Mesenteric fat pad (tissue), 1 donor: ENCODE measurements at regions not wholly inside any gene's neighbourhood (a gene's known extent, or its start where the extent isn't known, plus 50 kb on each side); places are given as distances from the start of the nearest gene placed in this dataset.
"Not testable (repeated sequence)": the region's sequence is repeated elsewhere in the genome, so short reads cannot be mapped to it uniquely, and the experiment has no call there.

Experiments used
- DNase-seq: peaks from one replicate; pipeline ENCODE4 v3.0.0-alpha.2; 2020; ENCODE audit warnings: low spot score
- donor health status: DM: yes; HTN: yes; CAD: no.

DNA sequence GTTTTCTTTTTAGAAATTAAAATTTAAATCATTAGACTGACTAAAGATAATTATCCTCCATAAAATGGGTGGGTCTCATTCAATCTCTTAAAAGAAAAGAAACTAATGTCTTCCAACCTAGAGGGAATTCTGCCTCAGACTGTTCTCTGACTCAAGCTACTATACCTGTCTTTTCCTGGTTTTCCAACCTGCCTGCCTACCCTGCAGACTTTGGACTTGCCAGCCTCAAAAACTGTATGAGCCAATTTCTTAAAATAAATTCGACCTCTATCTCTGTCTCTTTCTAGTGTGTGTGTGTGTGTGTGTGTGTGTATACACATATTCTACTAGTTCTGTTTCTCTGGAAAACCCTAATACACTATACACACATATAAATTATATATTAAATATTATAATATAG, 847.3 kb downstream of the PCDH17 start:
- no peak for DNase-seq

DNA sequence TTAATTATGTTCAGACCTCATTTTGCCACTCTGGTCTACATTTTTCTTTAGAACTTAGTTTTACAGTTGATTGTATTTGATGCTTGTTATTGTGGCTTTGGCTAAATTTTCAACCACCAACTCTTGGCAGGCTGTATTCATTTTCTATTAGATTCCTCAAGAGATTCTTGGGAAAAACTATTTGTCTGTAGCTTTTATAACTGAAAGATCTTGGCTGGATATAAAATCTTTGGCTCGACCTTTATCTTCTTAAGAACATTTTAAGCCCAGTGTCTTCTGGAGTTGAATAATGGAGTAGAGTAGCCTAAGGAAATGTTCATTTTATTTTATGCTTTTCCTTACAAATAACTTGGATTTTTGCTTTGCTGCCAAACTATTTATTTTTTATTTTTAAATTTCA, 848.5 kb downstream of the PCDH17 start:
- no peak for DNase-seq

DNA sequence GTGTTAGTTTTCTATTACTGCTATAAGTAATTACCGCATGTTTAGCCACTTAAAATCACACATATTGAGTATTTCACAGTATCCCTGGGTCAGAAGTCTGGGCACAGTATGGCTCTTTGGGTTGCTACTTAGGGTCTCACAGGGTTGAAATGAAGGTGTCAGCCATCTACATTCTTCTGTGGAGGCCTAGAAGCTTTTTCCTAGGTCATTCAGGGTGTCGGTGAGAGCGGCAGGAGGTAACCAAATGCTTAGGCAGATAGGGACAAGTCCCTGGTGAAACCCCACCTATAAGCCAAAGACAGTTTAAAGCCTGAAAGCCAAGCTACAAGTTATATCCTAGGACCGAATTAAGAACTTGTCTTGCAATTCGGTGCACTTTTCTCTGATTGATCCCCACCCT, 856.7 kb downstream of the PCDH17 start:
- DNase-seq: no peak

DNA sequence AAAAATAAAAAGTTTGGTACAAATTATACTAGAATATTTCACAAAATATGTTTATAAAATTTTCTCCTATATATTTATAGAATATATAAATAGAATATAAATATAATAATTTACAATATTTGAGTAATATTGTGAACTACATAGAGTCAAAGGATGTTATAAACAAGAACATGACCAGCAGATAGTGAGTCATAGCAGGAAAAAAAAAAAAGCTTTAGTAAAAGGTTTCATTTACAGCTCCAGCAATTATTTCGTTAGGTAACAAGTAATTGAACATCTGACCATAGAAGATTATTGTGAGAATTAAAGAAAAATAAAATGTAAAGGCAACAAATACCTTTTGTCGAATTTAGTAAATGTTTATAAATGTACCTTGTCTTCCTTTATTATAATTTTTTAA, 864.1 kb downstream of the PCDH17 start:
- DNase-seq: no peak

DNA sequence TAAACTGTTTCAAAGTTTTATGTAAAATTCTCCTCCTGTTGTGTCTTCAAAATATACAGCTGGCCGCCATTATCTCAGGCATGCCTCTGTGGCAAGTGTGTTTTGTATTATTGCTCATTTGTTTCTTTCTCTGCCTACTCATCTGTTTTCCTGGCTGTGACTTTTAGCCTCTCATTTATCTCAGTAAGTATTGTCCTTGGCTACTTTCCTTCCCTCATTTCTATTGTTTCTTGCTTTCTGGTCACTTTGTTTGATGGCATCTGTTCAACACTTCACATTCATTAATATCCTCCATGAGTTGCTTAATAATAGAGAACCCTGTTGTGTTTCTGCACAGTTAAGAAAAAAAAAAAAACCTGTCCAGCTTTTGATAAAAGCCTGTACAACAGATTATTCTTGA, 869.4 kb downstream of the PCDH17 start:
- DNase-seq: no peak

DNA sequence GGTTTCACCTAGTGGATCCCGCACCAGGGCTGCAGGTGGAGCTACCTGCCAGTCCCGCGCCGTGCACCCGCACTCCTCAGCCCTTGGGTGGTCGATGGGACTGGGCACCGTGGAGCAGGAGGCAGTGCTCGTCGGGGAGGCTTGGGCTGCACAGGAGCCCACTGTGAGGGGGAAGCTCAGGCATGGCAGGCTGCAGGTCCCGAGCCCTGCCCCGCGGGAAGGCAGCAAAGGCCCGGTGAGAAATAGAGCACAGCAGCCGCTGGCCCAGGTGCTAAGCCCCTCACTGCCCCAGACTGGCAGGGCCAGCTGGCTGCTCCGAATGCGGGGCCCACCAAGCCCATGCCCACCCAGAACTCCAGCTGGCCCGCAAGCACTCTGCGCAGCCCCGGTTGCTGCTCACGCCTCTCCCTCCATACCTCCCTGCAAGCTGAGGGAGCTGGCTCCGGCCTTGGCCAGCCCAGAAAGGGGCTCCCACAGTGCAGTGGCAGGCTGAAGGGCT, 872.7 kb downstream of the PCDH17 start:
- DNase-seq: not testable (repeated sequence)

DNA sequence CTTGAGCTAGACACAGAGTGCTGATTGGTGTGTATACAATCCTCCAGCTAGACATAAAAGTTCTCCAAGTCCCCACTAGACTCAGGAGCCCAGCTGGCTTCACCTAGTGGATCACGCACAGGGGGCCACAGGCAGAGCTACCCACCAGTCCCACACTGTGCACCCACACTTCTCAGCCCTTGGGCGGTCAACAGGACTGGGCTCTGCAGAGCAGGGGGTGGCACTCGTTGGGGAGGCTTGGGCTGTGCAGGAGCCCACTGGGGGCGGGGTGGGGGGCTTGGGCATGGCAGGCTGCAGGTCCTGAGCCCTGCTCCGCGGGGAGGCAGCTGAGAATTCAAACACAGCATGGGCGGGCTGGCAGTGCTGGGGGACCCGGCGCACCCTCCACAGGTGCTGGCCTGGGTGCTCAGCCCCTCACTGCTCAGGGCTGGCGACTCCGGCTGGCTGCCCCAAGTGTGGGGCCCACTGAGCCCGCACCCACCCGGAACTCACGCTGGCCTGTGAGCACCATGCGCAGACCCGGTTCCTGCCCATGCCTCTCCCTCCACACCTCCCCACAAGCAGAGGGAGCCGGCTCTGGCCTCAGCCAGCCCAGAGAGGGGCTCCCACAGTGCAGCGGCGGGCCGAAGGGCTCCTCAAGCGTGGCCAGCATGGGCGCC, 873.8 kb downstream of the PCDH17 start:
- not testable (repeated sequence) for DNase-seq

DNA sequence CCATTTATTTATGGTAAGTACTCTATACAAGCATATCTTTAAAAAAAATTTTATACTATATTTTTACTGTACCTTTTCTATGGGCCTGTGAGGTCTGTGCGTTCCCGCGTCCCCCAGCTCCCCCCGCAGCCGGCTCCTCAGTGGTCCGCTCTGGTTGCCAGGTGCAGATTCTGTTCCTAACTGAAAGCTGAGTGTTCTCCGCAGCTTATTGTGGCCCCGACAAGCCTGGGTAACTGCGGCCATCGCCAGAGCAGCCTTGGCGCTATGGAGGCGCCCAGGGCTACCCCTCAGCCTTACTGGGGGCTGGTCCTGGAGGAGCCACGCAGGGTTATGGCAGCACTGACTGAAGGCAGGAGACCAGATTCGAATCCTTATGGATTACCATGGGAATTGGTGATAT, 896.8 kb downstream of the PCDH17 start:
- no peak for DNase-seq

DNA sequence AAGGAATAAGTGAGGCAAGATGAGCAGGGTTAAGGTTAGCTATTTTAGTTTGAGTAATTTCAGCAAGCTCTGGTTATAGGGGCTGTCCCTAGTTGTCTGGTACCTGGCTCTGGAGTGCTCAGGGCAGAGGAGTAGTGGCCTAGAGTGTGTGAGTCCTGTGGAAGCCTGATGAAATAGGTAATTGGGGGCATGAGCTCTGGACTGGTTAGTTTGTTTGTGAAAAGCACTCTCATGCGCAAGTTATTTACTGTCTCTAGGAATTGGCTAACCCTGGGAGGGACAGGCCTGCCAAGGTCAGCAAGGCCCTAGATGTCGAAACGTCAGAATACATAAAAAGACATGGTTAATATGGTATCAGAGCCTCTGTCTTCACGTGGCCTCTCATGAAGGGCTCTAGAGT, 900.1 kb downstream of the PCDH17 start:
- DNase-seq: no peak

DNA sequence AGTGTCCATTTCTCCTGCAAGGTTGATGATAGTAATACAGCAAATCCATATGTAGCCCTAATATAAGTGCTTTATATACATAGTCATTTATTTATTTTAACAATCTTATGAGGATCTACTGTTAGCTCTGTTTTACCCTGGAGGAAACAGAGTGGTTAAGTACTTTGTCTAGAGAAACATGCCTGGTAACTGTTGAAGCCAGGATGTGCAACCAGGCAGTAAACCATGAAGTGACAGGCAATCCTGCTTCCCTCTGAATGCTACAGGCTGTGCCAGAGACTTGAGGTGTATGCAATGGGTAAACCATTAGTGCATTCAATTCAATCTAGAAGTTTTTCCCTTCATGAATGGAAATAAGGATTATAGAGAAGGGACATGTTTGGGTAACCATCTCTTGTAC, 911.0 kb downstream of the PCDH17 start:
- DNase-seq: no peak

DNA sequence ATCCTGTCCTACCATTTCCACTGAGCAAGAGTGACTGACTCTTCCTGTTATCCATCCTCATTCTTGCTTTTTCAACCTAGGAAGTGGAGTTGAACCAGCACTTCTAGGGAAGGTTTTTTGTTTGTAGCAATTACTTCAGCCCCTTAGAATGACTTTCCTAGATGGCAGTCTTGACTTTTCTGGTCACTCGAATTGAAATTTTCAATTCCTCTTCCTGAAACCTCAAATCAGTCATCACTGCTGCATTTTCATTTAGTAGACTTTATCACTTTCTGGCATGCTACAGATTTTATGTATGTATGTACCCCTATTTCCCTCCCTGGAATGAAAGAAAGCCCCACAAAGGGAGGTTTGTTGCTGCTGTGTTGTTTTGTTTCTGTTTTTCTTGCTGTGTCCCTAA, 915.9 kb downstream of the PCDH17 start:
- DNase-seq: no peak

DNA sequence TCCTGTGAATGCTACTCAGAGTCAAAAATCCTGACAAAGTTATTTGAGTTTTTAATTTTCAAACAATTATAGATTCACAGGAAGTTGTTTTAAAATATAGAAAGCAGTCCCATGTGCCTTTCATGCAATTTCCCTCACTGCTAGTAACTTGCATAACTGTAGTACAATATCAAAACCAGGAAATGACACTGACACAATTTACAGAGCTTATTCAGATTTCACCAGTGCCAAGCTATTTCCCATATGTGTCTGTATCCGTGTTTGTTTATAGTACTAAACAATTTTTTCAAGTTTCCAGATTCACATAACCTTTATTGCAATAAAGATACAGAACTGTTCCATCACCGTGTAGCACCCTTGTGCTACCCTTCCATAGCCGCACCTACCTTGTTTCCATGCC, 934.6 kb downstream of the PCDH17 start:
- DNase-seq: no peak

DNA sequence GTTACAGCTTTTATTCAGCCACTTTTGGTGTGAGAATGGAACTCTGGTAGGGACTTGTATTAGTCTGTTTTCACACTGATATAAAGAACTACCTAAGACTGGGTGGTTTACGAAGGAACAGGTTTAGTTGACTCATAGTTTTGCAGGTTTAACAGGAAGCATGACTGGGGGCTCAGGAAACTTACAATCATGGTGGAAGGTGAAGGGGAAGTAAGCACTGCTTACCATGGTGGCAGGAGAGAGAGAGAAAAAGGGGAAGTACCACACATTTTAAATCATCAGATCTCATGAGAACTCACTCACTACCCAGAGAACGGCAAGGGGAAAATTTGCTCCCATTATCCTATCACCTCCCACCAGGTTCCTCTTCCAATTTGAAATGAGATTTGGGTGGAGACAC, 942.2 kb downstream of the PCDH17 start:
- DNase-seq: no peak

DNA sequence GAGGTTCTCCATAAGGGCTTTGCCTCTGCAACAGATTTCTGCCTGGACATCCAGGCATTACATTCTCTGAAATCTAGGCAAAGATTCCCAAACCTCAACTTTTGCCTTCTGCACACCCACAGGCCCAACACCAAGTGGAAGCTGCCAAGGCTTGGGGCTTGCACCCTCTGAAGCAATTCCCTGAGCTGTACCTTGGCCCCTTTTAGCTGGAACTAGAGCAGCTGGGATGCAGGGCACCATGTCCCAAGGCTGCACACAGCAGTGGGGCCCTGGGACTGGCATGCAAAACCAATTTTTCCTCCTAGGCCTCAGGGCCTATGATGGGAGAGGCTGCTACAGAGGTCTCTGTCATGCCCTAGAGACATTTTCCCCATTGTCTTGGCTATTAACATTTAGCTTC, 943.2 kb downstream of the PCDH17 start:
- DNase-seq: peak; percentile 75

DNA sequence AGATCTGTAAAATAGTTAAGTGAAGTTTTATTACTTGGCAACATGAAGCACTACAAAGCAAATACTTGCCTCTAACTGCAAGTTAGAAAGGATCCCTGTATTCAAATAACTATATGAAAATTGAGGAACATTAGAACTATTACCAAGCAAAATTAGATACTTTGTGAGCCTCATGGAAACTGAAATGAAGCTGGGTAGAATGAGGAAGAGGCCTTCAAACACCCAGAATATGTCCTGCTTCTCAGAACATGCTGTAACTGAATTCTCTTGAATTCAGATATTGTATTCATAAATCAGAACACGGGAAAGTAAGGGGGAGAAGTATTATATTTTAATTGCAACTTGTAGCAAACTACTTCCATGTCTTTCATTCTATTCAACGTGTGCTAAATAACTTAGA, 947.9 kb downstream of the PCDH17 start:
- no peak for DNase-seq

DNA sequence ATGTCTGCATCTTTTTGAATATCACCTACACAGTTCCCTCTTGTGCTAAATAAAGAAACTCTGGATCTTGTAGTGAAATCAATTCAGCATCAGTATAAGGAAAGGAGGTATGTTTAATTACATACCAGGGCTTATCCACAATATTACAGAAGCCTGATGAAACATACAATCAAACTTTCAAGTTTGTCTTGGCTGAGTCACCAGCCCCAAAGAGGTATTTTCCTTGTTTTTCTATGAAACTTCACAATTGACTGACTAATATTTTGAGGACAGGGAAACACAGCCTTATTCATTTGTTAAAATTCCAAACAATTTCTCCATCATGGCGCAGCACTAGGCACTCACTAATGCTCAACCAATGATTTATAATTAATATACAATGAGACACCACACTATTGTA, 952.4 kb downstream of the PCDH17 start:
- no peak for DNase-seq

DNA sequence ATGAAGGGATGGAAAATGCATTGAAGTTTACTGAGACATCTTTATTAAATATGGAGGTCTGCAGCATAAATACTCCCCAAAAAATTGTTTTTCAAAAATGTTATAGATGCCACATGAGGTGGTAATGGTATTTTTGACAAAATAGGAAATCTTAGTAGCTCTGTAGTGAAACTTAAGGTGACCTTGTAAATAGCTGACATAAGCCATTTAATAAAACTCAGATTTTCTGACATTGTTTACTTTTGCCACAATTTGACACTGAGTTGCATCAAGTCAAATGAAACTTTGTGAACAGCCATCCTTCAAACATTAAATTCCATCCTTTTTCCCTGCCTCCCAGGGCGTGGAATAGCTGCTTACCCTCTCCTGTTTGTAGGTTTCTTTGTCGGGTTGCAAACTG, 953.1 kb downstream of the PCDH17 start:
- DNase-seq: no peak

DNA sequence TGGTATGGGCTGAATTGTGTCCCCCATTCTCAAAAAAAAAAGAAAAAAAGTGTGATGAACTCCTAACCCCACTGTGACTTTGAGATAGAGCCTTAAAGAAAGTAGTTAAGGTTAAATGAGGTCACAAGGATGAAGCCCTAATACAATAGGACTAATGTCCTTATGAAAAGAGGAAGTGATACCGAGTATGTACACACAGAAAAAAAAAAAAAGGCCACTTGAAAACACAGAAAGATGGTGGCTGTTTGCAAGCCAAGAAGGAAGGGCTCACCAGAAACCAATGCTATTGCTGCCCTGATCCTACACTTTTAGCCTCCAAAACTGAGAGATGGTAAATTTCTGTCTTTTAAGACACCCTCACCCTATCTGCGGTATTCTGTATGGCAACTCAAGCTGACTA, 955.6 kb downstream of the PCDH17 start:
- DNase-seq: no peak

DNA sequence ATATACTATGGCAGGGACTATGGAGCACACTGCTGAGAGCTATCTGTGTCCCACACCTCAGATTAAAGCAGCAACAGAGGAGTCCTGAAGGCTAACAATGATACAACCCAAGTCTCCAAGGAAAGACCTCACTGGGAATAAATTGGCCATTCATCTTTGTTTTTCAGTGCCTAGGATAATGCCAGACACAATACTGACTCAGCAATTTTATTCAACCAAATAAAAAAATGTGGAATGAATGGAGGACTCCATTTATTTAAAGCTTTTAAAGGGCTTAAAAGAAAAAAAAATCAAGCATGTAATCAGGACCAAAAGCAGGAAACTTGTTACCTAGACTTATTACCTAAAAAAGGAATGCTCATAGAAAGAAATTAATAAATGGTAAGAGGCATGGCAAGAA, 960.5 kb downstream of the PCDH17 start:
- no peak for DNase-seq

DNA sequence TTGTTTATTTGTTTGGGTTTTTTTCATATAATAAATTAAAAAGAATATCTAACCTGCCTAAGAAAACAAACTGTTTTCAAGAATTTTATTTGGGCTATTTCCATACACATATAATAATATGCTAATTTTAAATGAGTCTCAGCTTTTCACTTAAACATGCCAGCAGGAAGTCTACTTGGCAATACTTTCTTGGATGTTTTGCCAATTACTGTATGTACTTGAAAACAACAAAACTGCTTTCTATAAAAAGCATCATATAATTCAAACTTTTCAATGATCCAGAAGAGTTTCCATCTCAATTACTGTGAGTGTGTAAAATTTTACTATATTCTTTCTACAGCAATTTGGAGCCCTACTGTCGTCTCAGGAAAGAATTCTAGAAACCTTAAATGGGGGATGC, 961.2 kb downstream of the PCDH17 start:
- DNase-seq: no peak

DNA sequence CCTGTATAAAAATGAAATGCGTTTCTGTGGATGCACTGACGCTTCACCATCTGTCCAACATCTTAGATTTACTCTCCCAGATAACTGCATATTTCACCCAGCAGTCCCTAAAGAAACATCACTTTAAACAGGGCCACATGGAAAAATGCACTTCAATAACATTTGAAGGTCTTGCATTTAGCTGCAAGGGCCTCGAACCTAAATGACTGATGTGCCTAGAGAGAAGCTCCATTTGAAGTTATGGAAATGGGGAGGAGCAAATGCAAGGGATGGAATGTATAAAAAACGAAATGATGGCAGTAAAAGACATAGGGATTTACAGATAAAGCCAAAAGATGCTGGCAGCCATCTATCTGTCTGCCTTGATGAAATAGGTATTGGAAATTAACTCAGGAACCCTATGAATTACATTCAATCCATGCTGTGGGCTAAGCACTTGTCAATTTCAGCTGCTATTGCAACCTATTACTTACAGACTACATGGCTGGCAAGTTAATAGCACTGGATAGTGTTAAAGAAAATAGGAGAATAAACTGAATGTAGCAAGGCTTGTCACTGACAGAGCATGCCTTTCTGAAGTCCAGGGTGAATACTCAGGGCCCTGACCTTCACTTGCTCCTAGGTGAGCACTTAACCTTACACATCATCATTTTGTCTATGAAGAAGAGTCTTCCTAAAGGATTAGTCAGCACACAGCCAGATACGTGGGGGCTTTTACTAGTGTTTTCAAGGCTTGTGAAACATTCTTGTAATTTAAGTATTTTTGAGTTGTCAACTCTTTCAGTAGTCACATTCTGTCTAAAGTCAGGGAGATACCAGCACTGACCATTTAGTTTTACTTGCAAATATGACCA, 963.4 kb downstream of the PCDH17 start:
- no peak for DNase-seq

DNA sequence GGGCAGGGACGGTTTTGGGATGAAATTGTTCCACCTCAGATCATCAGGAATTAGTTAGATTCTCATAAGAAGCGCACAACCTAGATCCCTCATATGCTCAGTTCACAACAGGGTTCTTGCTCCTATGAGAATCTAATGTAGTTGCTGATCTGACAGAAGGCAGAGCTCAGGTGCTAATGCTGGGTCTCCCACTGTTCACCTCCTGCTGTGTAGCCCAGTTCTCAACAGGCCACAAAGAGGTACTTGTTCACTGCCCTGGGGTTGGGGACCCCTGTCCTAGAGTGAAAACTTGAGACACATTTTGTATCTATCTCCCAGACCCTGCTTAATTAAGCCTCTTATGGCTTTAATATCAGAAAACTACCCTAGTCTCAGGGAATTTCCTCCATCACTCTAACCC, 966.0 kb downstream of the PCDH17 start:
- DNase-seq: no peak

DNA sequence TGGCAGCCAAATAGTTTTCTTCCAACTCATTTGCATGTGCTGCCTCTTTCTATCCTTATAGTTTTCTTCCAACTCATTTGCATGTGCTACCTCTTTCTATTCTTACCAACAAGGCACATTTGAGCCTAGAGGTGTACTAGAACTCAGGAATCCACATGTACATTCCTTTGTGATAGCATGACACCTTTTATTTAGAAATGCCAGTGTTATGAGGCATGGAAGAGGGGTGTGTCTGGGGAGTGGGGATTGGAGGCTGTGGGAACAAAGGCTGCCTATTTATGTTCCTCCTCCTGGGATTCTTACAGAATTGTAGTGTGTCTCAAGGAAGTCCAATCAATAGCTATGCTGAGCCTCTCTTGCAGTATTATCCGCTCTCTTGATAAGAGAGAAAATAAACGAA, 966.7 kb downstream of the PCDH17 start:
- DNase-seq: no peak
